ENCODE measurements at regions not wholly inside any gene's neighbourhood (a gene's known extent, or its start where the extent isn't known, plus 50 kb on each side); places are given as distances from the start of the nearest gene placed in this dataset.

DNA sequence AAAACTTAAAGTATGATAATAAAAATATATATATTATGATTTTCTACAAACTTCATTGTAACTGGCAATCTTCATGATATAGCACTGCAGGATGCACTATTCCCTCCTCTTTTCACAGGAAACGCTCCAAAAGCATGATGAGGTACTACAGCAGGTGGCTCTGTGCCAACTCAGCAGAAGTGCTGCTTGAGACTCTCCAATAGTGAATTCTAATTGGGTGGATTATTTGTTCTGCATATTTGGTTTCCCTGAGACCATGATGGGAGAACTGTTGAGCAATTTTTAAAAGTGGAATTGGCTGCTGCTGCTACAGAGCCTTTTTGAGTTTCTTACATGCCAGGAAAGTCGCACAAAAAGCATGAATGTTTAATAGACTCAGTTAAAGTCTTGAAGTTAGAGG, 1782.4 kb upstream of the PCDH20 start:
- no peak for DNase-seq

GRCh38 chr13:63195726-63196125, 1780.1 kb upstream of the PCDH20 start:
- DNase-seq = no peak

GRCh38 chr13:63190742-63191141, 1775.1 kb upstream of the PCDH20 start:
- DNase-seq = no peak

DNA sequence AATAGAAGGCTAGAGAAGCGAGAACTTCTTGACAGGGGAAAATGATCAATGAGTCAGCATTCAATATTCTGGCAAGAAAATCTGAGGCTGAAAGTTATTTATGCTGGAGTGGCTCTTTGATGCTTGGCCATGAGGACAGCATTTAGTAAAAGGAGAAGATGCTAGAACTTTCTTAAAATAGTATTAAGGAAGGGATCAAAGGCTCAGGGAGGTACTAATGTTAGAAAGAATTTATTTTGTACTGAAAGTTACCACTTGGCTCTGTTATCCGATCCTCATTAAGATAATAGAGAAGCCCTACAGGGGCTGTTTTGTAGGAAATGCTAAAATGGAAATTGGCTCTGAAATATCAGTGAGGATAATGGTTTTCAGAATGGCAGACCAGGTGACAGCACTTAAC, 1774.6 kb upstream of the PCDH20 start:
- no peak for DNase-seq

DNA sequence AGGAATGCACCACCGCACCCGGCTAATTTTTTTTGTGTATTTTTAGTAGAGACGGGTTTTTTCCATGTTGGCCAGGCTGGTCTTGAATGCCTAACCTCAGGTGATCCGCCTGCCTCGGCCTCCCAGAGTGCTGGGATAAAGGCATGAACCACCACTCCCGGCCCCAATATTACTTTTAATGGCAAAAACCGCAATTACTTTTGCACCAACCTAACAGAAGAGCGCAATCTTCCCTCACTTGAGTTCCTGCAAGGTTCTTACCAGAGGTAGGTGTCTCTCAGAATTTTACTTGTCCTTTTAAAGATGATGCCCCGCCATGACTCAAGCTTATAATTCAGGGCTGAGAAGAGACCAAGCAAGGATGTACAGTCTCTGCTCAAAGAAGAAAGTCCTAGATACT, 1774.1 kb upstream of the PCDH20 start:
- DNase-seq = no peak

DNA sequence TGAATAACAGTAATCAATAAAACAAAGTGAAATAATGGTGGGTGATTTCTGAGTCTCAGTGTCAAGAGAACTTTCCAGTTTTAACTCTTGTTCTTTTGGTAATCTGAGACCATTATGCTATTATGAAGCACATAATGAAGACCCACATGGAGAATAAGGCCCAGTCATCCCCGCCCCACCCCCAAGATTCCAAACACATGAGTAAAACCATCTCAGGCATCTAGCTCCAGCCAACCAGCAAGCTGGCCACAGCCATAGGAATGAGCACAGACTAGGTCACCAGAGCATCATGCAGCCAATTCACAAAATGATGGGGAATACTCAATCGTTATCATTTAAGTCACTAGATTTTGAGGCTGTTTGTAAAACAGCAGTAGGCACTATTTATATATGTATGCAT, 1769.0 kb upstream of the PCDH20 start:
- DNase-seq = no peak

GRCh38 chr13:63175536-63175935, 1759.9 kb upstream of the PCDH20 start:
- no peak for DNase-seq

GRCh38 chr13:63167699-63168337, 1752.2 kb upstream of the PCDH20 start:
- DNase-seq = no peak

DNA sequence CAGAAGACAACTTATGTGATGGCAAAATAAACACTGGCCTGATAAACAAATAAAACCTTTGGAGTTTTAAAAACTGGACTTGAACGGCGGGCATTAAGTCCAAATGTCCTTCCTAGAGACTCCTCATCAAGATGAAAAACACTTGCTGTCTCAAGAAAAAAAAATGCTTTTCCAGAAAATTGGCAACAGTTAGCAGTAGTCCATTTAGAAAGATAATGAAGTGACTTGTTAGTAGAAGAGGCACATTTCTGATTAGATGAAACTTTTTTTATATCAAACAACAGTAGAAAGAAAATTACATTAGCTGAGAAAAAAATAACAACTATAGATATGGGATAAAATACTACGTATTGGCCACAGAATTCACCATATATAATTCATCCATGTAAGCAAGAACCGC, 1750.7 kb upstream of the PCDH20 start:
- no peak for DNase-seq

GRCh38 chr13:63163903-63164302, 1748.3 kb upstream of the PCDH20 start:
- DNase-seq = no peak

- DNase-seq = no peak
Measured at GRCh38 chr13:63161219-63161618, 1745.6 kb upstream of the PCDH20 start.

GRCh38 chr13:63156816-63157215, 1741.2 kb upstream of the PCDH20 start:
- DNase-seq = no peak

DNA sequence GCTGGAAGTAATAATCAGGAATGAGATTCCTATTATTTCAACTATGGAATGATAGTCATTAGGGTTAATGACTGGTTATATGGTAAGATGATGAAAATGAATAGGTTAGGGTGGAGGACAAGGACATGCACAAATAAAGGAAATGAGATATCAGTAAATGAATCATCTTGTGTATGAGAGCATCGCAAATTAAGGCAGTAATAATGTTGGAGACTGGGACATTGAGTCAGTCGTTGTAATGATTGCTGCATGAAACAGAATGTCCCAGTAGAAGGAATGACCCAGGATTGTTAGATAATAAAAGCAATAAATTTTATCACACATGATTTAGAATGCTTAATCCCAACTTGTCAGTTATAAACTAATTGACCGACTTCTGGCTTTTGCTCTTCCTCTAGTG, 1733.7 kb upstream of the PCDH20 start:
- DNase-seq = no peak

DNA sequence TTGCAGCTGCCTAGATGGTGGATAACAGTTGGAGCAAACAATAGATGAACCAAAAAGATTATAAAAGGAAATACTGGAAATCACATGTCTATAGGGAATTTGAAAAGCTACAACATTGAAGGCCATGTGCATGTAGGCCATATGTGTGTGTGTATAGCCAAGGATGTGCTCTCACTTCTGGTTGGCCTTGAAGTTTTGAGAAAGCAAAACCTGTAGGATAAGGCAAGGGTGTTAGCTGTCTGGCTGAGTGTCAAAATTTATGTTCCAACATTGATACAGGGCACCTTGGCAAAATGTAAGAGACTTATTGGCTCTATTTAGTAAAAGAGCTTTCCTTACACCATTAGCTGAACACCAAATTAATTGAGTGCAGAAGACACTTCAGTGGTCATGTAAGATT, 1723.6 kb upstream of the PCDH20 start:
- DNase-seq = no peak

- no peak for DNase-seq
Measured at GRCh38 chr13:63129995-63130394, 1714.3 kb upstream of the PCDH20 start.

DNA sequence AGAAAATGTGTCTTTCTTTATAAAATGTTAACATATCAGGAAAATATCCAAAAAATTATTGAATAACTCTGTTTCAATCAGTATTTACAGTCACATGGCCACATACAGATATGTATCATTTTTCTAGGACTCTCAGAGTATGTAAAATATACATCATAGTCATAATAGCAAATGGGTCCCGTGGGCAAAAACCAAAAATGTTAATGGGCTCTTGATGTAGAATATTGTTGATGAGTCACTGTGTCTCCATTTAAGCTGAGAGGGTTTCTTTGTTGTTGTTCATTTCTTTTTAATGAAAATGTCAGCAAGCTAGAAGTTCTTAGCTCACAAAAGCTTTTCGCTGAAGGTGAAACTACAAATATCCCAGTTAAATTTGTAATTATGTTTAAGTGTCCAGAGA, 1713.1 kb upstream of the PCDH20 start:
- no peak for DNase-seq

DNA sequence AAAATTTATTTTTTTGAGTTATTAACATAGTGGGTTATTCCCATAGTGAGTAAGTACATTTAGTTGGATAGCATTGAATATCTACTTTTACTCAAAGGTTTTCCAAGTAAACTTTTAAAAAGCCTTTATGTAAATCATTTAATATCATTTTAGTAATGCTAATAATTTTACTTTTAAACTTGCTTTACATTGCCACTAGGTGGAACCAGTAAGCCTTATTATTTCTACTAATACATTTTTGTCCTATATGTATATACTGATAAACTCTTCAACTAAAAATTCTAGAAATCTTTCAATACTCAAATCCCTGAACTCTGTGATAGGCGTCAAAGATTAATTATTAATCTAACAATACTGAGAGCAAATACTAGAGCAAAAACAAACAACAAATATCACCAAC, 1709.2 kb upstream of the PCDH20 start:
- no peak for DNase-seq

- DNase-seq = no peak
Measured at GRCh38 chr13:63120883-63121282, 1705.2 kb upstream of the PCDH20 start.

GRCh38 chr13:63117710-63118109, 1702.1 kb upstream of the PCDH20 start:
- DNase-seq = no peak

DNA sequence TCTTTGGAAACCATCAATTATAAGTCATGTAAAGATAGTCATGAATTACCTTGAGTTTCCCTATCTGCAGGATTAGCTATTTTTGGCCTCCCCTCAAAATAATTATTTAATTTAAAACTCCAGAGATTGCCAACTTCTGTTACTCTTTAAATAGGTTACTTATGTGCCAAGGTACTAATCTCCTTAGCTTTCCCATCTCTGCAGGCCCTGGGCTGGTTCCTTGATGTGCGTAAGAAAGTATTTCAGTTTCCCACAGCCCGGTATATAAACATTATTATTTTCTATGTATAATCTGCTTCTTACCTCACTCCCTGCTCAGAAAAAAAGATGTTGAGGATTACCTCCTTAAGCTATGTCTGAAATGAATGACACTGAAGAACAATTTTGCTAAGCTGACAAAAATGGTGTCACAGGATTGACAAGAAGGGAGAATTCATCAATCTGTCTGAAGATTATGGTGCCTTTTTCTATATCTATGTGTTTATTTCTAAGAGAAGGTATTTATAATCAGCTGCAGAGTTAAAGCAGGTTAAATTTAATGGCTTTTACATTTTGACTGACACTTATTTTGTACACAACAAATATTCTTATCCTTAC, 1697.2 kb upstream of the PCDH20 start:
- no peak for DNase-seq

DNA sequence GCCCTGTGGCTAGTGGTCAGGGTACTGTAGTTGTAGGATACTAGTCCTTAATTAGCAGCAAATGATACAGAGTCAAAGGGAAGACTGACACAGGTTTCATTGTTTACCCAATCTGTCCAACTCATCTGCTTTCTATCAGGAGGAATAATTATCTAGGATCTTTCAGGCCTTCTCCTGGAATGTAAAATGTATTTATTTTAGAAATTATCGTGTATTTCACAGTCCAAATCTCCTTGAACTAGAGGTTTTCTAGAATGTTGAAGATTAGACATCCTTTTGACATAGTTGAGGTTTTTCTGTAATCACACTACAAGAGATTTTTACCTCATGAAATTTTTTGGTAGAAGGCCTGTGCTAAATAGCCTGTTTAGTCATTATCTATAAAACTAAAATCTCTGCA, 1694.8 kb upstream of the PCDH20 start:
- DNase-seq = no peak

- no peak for DNase-seq
Measured at GRCh38 chr13:63107179-63107943, 1691.7 kb upstream of the PCDH20 start.

- DNase-seq = no peak
Measured at GRCh38 chr13:63094717-63095116, 1679.1 kb upstream of the PCDH20 start.

DNA sequence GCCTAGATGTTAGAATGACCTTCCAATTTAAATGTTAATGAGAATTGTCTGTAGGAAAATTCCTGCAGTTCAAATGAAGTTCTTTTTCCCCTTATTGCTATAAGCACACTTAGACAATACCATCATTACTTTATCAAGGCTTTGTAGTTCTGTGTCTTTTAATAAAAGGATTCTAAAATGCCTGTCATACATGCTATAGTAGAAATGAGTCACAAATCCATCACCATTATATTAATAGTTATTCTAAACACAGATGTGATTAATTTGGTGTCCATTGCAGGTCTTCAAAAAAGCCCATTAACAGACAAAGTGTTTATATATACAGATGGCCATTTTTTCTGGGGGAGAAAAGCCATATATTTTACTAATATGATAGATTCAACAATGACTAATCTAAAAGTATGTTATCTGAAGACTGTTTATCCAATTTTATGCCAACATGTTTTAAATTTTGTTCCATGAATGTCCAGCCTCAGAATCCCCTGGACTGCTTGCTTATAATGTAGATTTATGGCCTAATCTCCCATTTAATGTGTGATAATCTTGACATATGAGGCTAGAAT, 1678.3 kb upstream of the PCDH20 start:
- DNase-seq = no peak

Data from stimulated activated naive CD4-positive, alpha-beta T cell (primary cell).